LNCaP clone FGC (cell line): ENCODE measurements at regions not wholly inside any gene's neighbourhood (a gene's known extent, or its start where the extent isn't known, plus 50 kb on each side); places are given as distances from the start of the nearest gene placed in this dataset.

Source experiments
- DNase-seq: peaks from one replicate; pipeline ENCODE4 v3.0.0-alpha.2; 2011; ENCODE audit warnings: low read depth
- H3K4me3 ChIP-seq: 2 replicates; pipeline ENCODE4 v1.5.1; 2011; ENCODE audit warnings: mild to moderate bottlenecking, low read depth, low read length, control low read depth
- TF ChIP-seq, protein P1 (sequence below): IDR thresholded peaks from 2 replicates; pipeline ENCODE4 v1.5.1; 2012; ENCODE audit warnings: mild to moderate bottlenecking; ENCODE audit not compliant: control insufficient read depth, insufficient read depth; ENCODE audit errors: extremely low read depth

DNA sequence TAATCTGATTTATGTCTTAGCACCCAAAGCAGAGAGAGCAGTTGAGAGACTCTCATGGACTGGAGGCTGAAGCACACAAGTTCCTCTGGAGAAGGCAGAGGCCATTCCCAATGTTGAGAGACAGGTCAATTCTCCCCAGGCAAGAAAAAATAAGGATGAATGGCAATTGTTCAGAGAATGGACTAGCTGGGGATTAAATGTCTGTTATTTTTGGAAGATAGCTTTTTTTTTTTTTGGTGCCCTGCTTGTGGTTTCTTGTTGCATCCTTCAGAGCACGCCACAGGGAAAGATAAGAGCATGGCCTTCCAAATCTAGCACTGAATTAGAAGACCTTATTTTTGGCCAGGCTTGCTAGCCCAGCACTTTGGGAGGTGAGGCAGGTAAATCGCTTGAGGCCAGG, 65.6 kb upstream of the ERRFI1 start:
- no peak overlapping the region for H3K4me3 ChIP-seq
- TF ChIP-seq, protein P1, sequence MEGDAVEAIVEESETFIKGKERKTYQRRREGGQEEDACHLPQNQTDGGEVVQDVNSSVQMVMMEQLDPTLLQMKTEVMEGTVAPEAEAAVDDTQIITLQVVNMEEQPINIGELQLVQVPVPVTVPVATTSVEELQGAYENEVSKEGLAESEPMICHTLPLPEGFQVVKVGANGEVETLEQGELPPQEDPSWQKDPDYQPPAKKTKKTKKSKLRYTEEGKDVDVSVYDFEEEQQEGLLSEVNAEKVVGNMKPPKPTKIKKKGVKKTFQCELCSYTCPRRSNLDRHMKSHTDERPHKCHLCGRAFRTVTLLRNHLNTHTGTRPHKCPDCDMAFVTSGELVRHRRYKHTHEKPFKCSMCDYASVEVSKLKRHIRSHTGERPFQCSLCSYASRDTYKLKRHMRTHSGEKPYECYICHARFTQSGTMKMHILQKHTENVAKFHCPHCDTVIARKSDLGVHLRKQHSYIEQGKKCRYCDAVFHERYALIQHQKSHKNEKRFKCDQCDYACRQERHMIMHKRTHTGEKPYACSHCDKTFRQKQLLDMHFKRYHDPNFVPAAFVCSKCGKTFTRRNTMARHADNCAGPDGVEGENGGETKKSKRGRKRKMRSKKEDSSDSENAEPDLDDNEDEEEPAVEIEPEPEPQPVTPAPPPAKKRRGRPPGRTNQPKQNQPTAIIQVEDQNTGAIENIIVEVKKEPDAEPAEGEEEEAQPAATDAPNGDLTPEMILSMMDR: no peak
- no peak for DNase-seq

DNA sequence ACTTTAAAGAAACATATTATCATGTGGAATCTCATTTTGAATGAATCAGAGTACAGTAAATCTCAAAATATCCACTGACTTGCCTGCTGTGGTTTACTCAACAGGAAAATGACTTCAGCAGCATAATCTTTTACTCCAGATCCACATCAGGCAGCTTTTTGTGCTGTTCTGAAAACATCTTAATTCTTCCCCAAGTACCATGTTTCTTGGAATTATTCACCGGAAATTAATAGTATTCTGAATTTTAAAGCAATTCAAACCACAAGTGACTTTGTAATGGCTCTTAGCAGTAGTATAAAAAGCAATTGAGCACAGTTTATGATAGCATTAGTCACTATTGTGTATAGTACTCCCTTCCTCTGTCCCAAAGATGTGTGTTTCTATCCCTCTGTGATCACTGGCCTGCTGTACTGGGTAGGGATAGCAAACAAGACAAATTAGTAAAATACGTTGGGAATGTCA, 64.2 kb upstream of the ERRFI1 start:
- DNase-seq: no peak
- TF ChIP-seq, protein P1: no peak
- H3K4me3 ChIP-seq: no peak overlapping the region

DNA sequence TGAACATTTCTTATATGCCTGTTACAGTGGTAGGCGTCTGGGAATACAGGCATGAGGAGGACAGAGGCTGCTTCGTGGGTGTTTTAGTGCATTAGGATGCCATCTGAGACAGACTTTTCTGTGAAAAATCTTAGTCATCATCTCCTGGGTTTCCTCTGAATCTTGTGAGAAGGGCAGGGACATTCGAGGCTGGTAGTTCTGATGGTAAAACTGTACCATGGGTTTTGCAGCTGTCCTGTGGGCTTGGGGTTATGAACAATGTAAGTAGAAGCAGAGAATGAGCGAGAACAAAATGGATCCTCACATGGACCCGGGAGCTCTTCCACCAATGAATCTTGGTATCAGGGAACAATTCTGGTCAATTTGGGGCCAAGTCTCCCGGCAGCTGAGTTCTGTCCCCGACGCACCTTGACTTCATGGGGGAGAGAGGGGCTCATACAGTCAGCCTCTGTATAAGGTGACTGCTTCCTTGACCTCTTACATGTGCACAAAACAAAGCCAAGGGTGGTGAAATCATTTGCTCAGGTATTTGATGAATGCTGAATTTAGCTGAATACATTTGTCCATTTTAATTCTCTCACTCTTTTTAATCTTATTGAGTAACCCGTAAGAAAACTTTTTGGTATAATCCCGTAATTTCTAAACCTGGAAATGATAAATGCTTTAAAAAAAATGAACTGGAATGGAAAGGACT, 63.6 kb upstream of the ERRFI1 start:
- no peak for DNase-seq
- H3K4me3 ChIP-seq: no peak overlapping the region
- TF ChIP-seq, protein P1: no peak

DNA sequence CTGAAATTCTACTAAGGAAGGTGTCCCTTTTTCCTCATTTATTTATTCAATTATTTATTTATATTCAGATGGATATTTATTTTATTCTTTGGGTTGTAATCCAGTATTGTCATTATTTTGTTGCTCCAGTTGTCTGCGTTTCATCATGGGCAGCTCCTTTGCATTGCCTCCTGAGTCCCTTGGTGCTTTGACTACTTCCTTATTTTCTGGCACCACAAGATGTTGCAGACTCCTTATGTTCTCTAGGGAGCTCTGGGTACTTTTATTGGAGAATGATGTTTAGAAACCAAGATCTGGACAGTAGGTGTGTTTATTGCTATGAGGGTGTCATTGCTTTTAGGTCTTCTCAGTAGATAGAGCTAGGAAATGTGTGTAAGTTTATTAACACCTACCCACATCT, 59.9 kb upstream of the ERRFI1 start:
- H3K4me3 ChIP-seq: no peak overlapping the region
- TF ChIP-seq, protein P1: no peak
- no peak for DNase-seq

DNA sequence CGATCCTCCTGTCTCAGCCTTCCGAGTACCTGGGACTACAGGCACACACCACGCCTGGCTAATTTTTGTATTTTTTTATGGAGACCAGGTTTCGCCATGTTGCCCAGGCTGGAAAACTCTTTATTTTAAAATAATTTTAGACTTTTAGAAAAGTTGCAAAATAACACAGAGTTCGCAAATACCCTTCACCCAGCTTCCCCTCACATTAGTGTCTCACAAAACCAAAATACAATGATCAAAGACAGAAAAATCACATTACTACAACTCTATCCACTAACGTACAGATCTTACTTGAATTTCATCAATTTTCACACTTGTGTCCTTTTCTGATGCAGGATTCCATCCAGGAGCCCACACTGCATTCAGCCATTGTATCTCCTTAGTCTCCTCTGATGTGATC, 58.8 kb upstream of the ERRFI1 start:
- H3K4me3 ChIP-seq: no peak overlapping the region
- TF ChIP-seq, protein P1: no peak
- no peak for DNase-seq

DNA sequence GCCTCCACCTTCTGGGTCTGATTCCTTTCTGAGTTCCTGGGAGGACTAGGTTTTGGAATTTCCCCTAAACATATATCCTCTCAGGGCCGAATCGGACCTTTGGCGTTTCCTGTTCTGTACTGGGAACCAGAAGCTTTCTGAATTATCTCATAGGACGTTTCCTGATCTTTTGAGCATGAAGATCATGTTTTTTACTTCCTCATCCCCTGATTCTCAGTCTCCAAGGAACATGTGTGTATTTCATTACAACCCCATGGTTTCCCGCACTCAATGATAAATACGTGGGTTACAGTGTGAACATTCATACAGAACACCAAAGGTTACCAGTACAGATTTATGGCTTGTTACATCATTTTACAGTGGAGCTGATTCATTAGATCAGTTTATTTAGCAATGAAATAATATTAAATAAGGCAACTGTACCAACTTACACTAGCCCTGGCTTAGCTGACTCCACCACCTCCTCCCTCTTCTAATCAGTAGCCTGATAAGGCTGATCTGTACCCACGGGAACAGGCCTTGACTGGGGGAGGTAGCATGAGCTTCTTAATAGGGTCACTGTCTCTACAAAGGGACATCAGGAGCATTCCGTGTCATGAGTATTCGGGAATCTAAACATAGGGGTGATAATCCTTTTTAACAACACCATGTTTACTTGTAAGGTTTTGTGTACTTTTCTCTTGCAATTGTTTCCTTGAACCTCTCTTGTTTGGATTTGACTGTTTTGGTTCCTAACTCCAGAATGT, 57.8 kb upstream of the ERRFI1 start:
- DNase-seq: peak; percentile 64
- no peak overlapping the region for H3K4me3 ChIP-seq
- TF ChIP-seq, protein P1: no peak
